Calu3 (cell line): ENCODE measurements at regions not wholly inside any gene's neighbourhood (a gene's known extent, or its start where the extent isn't known, plus 50 kb on each side); places are given as distances from the start of the nearest gene placed in this dataset.

ENCODE experiments used
- BruUV-seq: library from RNA; stranded (reverse); fragments of 400-500 nt; replicated peaks from 2 replicates; lab custom pipeline; 2021; lab: Mats Ljungman, UMichigan
- CTCF ChIA-PET: fragments of 300-600 bp; sonication (Branson Sonifier 250); formaldehyde crosslinking; loops from one replicate; lab custom pipeline; 2022; ENCODE audit warnings: antibody characterized with exemption; lab: Charles Lee
- DNase-seq: peaks from one replicate; pipeline ENCODE4 v3.0.0; 2022
- H3K27ac Mint-ChIP-seq: one replicate; pipeline ENCODE4 v1.8.0; 2022; ENCODE audit warnings: mixed read lengths; ENCODE audit not compliant: unreplicated experiment
- H3K27me3 Mint-ChIP-seq: one replicate; pipeline ENCODE4 v1.8.0; 2022; ENCODE audit warnings: mixed read lengths; ENCODE audit not compliant: unreplicated experiment
- H3K36me3 Mint-ChIP-seq: one replicate; pipeline ENCODE4 v1.8.0; 2022; ENCODE audit warnings: mild to moderate bottlenecking, moderate library complexity, mixed read lengths; ENCODE audit not compliant: insufficient read depth, unreplicated experiment
- H3K4me1 Mint-ChIP-seq: one replicate; pipeline ENCODE4 v1.8.0; 2022; ENCODE audit warnings: mild to moderate bottlenecking, low read depth, mixed read lengths; ENCODE audit not compliant: unreplicated experiment
- H3K4me3 Mint-ChIP-seq: one replicate; pipeline ENCODE4 v1.8.0; 2022; ENCODE audit warnings: mild to moderate bottlenecking, low read depth, moderate library complexity, mixed read lengths; ENCODE audit not compliant: unreplicated experiment
- H3K9me3 Mint-ChIP-seq: one replicate; pipeline ENCODE4 v1.8.0; 2022; ENCODE audit warnings: low read depth, mixed read lengths; ENCODE audit not compliant: unreplicated experiment
- intact Hi-C: fragments of 100-400 bp; cut with micrococcal nuclease; formaldehyde crosslinking; loops from one replicate; pipeline ENCODE4 v1.10.0; 2022; ENCODE audit not compliant: unreplicated experiment
- TF ChIP-seq, protein P1 (sequence below): fragments of 200-600 bp; IDR thresholded peaks from one replicate; pipeline ENCODE4 v1.8.0; 2022; ENCODE audit warnings: antibody characterized with exemption; ENCODE audit not compliant: unreplicated experiment

DNA sequence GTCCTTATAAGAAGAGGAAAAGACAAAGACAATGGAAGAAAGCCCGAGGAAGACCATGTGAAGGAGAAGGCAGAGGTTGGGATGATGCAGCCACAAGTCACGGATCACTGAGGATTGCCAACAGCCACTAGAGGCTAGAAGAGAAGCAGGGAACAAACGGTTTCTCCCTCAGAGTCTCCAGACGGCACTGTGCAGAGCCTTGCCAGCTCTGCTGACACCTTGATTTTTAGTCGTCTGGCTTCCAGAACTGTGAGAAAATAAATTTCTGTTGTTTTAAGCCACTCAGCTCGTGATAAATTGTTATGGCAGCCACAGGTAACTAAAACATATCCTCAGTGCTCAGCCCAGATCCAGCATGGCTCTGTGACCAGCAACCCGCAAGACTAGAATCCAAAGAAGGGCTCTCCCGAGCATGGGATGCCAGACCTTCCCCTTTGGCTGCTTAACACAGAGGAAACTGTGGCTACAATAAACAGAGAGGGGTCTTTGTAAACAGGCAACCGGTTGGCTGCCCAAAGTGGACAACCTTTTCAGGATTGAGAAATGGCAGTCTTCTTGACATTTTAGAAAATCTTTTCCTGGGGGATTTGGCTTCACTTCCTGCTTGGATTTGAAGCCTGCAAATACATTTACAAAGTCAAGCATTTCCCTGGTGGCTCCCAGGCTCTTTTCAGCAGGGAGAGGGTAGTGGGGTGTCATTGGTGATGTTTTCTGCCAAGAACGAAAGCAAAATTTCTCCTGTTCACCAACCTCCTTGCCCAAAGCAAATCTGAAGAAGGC lies 88.7 kb upstream of the ADPGK start:
- intact Hi-C loops: no loop called here
- TF ChIP-seq, protein P1, sequence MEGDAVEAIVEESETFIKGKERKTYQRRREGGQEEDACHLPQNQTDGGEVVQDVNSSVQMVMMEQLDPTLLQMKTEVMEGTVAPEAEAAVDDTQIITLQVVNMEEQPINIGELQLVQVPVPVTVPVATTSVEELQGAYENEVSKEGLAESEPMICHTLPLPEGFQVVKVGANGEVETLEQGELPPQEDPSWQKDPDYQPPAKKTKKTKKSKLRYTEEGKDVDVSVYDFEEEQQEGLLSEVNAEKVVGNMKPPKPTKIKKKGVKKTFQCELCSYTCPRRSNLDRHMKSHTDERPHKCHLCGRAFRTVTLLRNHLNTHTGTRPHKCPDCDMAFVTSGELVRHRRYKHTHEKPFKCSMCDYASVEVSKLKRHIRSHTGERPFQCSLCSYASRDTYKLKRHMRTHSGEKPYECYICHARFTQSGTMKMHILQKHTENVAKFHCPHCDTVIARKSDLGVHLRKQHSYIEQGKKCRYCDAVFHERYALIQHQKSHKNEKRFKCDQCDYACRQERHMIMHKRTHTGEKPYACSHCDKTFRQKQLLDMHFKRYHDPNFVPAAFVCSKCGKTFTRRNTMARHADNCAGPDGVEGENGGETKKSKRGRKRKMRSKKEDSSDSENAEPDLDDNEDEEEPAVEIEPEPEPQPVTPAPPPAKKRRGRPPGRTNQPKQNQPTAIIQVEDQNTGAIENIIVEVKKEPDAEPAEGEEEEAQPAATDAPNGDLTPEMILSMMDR: no peak

GRCh38 chr15:72866866-72867616 lies 83.5 kb upstream of the ADPGK start:
- peaks cover 3% of the 10 kb centered on the region for H3K9me3 Mint-ChIP-seq
- CTCF ChIA-PET: interaction anchor here (0.6 kb wide), 1 partner anchor 207 kb away, joined by 3 read pairs; no protein-coding TSS in a partner anchor
- H3K4me3 Mint-ChIP-seq: no peak overlapping the region
- no peaks in the 10 kb centered on the region for H3K36me3 Mint-ChIP-seq
- intact Hi-C loops: no loop called here
- no TSS peak for BruUV-seq
- TF ChIP-seq, protein P1: no peak
- no peaks in the 10 kb centered on the region for H3K4me1 Mint-ChIP-seq
- H3K27ac Mint-ChIP-seq: no peak overlapping the region
- peaks cover 96% of the 10 kb centered on the region for H3K27me3 Mint-ChIP-seq
- DNase-seq: no peak

More for the DNA sequence above, 88.7 kb upstream of the ADPGK start:
- no peaks in the 10 kb centered on the region for H3K4me1 Mint-ChIP-seq
- no peaks in the 10 kb centered on the region for H3K9me3 Mint-ChIP-seq
- no TSS peak for BruUV-seq
- no peak for DNase-seq
- no peak overlapping the region for H3K4me3 Mint-ChIP-seq
- H3K36me3 Mint-ChIP-seq: no peaks in the 10 kb centered on the region
- no peak overlapping the region for H3K27ac Mint-ChIP-seq
- CTCF ChIA-PET: no interaction called here
- peaks cover 98% of the 10 kb centered on the region for H3K27me3 Mint-ChIP-seq

- intact Hi-C loops: no loop called here
- H3K4me1 Mint-ChIP-seq: no peaks in the 10 kb centered on the region
These were observed 82.6 kb upstream of the ADPGK start for GRCh38 chr15:72866182-72866581.

GRCh38 chr15:72865486-72865885 lies 81.9 kb upstream of the ADPGK start:
- no peak overlapping the region for H3K27ac Mint-ChIP-seq
- intact Hi-C loops: no loop called here
- BruUV-seq: no TSS peak
- TF ChIP-seq, protein P1: no peak
- peaks cover 96% of the 10 kb centered on the region for H3K27me3 Mint-ChIP-seq
- no peak for DNase-seq
- no peaks in the 10 kb centered on the region for H3K36me3 Mint-ChIP-seq
- no peaks in the 10 kb centered on the region for H3K4me1 Mint-ChIP-seq
- peaks cover 3% of the 10 kb centered on the region for H3K9me3 Mint-ChIP-seq
- CTCF ChIA-PET: no interaction called here
- no peak overlapping the region for H3K4me3 Mint-ChIP-seq

More at GRCh38 chr15:72866182-72866581, 82.6 kb upstream of the ADPGK start:
- Mint-ChIP-seq H3K9me3 (peaks cover 3% of the 10 kb centered on the region), H3K27me3 (peaks cover 96% of the 10 kb centered on the region), H3K4me3 (no peak overlapping the region), H3K27ac (no peak overlapping the region), H3K36me3 (no peaks in the 10 kb centered on the region)
- CTCF ChIA-PET: no interaction called here
- DNase-seq: no peak
- BruUV-seq: no TSS peak
- TF ChIP-seq, protein P1: no peak
